Neuronal stem cell (in vitro differentiated cells): ENCODE measurements at regions not wholly inside any gene's neighbourhood (a gene's known extent, or its start where the extent isn't known, plus 50 kb on each side); places are given as distances from the start of the nearest gene placed in this dataset.

ENCODE experiments used
- DNase-seq: peaks from one replicate; pipeline ENCODE4 v3.0.0-alpha.2; 2013; ENCODE audit warnings: low spot score
- H2AFZ ChIP-seq: one replicate; pipeline ENCODE4 v1.6.1; 2013; ENCODE audit warnings: mild to moderate bottlenecking, low read length, inconsistent platforms
- H2AK5ac ChIP-seq: 2 replicates; pipeline ENCODE4 v1.6.1; 2013; ENCODE audit warnings: low read depth, mild to moderate bottlenecking, inconsistent platforms, low read length, moderate library complexity, mixed read lengths
- H2BK120ac ChIP-seq: 2 replicates; pipeline ENCODE4 v1.6.1; 2013; ENCODE audit warnings: low read depth, mild to moderate bottlenecking, inconsistent platforms, low read length, moderate library complexity, mixed read lengths
- H2BK12ac ChIP-seq: one replicate; pipeline ENCODE4 v1.6.1; 2013; ENCODE audit warnings: low read length, inconsistent platforms
- H2BK15ac ChIP-seq: 2 replicates; pipeline ENCODE4 v1.6.1; 2013; ENCODE audit warnings: mild to moderate bottlenecking, low read length, inconsistent platforms, mixed read lengths
- H2BK5ac ChIP-seq: one replicate; pipeline ENCODE4 v1.6.1; 2013; ENCODE audit warnings: inconsistent platforms, mild to moderate bottlenecking, low read length, moderate library complexity
- H3K14ac ChIP-seq: one replicate; pipeline ENCODE4 v1.6.1; 2013; ENCODE audit warnings: low read length, inconsistent platforms
- H3K18ac ChIP-seq: 2 replicates; pipeline ENCODE4 v1.6.1; 2013; ENCODE audit warnings: low read length, inconsistent platforms
- H3K23ac ChIP-seq: 2 replicates; pipeline ENCODE4 v1.6.1; 2013; ENCODE audit warnings: low read depth, mild to moderate bottlenecking, mixed read lengths, low read length, inconsistent platforms; ENCODE audit not compliant: poor library complexity
- H3K27ac ChIP-seq: replicated peaks from 3 replicates; pipeline ENCODE4 v1.5.1; 2013; ENCODE audit warnings: low read length, inconsistent platforms
- H3K27me3 ChIP-seq, 3 experiments: 2 replicates each; pipeline ENCODE4 v1.6.1; 2013; ENCODE audit warnings: low read length in 3 of 3, mild to moderate bottlenecking in 2 of 3, inconsistent platforms in 1 of 3, low read depth in 1 of 3, mixed read lengths in 1 of 3, moderate library complexity in 1 of 3; ENCODE audit not compliant: control insufficient read depth in 3 of 3, insufficient read depth in 3 of 3
- H3K36me3 ChIP-seq, 2 donors: replicated peaks in 1 of 2; 2 replicates each; pipeline ENCODE4 v1.6.1; 2013; ENCODE audit warnings: low read length in 2 of 2; ENCODE audit not compliant: control insufficient read depth in 2 of 2, insufficient read depth in 2 of 2
- H3K4ac ChIP-seq: 2 replicates; pipeline ENCODE4 v1.6.1; 2013; ENCODE audit warnings: inconsistent platforms, mild to moderate bottlenecking, low read length, moderate library complexity
- H3K4me1 ChIP-seq, 2 donors: 1 replicate in 1 of 2; 2 replicates in 1 of 2; pipeline ENCODE4 v1.6.1; 2013; ENCODE audit warnings: low read length in 2 of 2, low read depth in 1 of 2; ENCODE audit not compliant: control insufficient read depth in 2 of 2, insufficient read depth in 1 of 2
- H3K4me2 ChIP-seq: one replicate; pipeline ENCODE4 v1.6.1; 2013; ENCODE audit warnings: mild to moderate bottlenecking, low read length, inconsistent platforms; ENCODE audit not compliant: insufficient read depth, poor library complexity, severe bottlenecking
- H3K4me3 ChIP-seq, 2 donors: 2 replicates each; pipeline ENCODE4 v1.5.1; 2013; ENCODE audit warnings: low read length in 2 of 2, mild to moderate bottlenecking in 2 of 2, inconsistent platforms in 1 of 2, moderate library complexity in 1 of 2
- H3K79me1 ChIP-seq: one replicate; pipeline ENCODE4 v1.6.1; 2013; ENCODE audit warnings: low read depth, mild to moderate bottlenecking, inconsistent platforms, low read length, moderate library complexity
- H3K9ac ChIP-seq: one replicate; pipeline ENCODE4 v1.6.1; 2013; ENCODE audit warnings: mild to moderate bottlenecking, low read depth, low read length, inconsistent platforms; ENCODE audit not compliant: poor library complexity
- H3K9me3 ChIP-seq, 2 donors: replicated peaks in 1 of 2; 2 replicates each; pipeline versions ENCODE3 to v1.6.1; 2013; ENCODE audit warnings: low read length in 2 of 2, mild to moderate bottlenecking in 2 of 2, inconsistent platforms in 1 of 2, low read depth in 1 of 2, mixed read lengths in 1 of 2, moderate library complexity in 1 of 2; ENCODE audit not compliant: control insufficient read depth in 2 of 2, insufficient read depth in 1 of 2
- H4K8ac ChIP-seq: one replicate; pipeline ENCODE4 v1.6.1; 2013; ENCODE audit warnings: low read depth, mild to moderate bottlenecking, inconsistent platforms, low read length, moderate library complexity
- H4K91ac ChIP-seq: one replicate; pipeline ENCODE4 v1.6.1; 2013; ENCODE audit warnings: low read length, low read depth, mild to moderate bottlenecking, inconsistent platforms; ENCODE audit not compliant: poor library complexity
- WGBS, 2 donors: extraction: QIAGEN DNeasy Blood & Tissue Kit; methylation state at CpG; one replicate each; pipeline ENCODE4 v1.1.7; 2013; ENCODE audit warnings: missing lambda C conversion rate in 2 of 2, mixed read lengths in 1 of 2; ENCODE audit not compliant: insufficient read length in 2 of 2, insufficient replicate concordance in 1 of 2; ENCODE audit errors: extremely low coverage in 2 of 2; 5-methylcytosine and 5-hydroxymethylcytosine counted together

DNA sequence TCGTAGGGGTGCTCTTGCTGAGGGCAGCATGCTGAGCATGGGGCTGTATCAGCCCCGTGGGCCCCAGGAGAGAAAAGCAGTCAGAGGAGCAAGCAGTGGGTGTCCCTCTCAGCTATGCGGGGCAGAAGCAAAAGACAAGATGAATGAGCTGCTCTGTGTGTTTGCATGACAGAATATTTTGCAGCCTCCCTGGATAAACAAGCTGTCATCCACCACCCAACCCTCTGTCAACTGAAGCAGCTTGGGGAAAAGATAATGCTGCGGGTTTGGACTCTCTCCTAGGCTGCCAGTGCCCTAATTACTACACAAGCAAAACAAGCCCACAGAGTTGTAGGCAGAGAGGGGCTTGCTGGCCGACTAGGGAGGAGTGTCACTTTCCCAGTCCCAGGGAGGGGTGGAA, 82.3 kb upstream of the PTPRT start:
- no peak overlapping the region for H3K18ac ChIP-seq
- H3K9ac ChIP-seq, result no peak overlapping the region
- DNase-seq, result no peak
- H3K9me3 ChIP-seq, result no peaks in the 10 kb centered on the region
- WGBS, 2 donors, result no CpG with 5 or more reads among the region's 5 CpGs
- H3K14ac ChIP-seq, result no peak overlapping the region
- no peak overlapping the region for H2BK5ac ChIP-seq
- no peak overlapping the region for H3K4me3 ChIP-seq
- no peak overlapping the region for H2BK15ac ChIP-seq
- H3K4ac ChIP-seq, result no peak overlapping the region
- H3K79me1 ChIP-seq, result no peaks in the 10 kb centered on the region
- H3K36me3 ChIP-seq, result no peaks in the 10 kb centered on the region
- no peak overlapping the region for H4K91ac ChIP-seq
- no peak overlapping the region for H3K4me2 ChIP-seq
- no peak overlapping the region for H2AK5ac ChIP-seq
- H2BK120ac ChIP-seq, result no peak overlapping the region
- no peak overlapping the region for H2AFZ ChIP-seq
- no peak overlapping the region for H4K8ac ChIP-seq
- H3K4me1 ChIP-seq, result no peaks in the 10 kb centered on the region
- no peak overlapping the region for H2BK12ac ChIP-seq
- H3K27me3 ChIP-seq, result peaks cover 0 to 7% (median 0%) of the 10 kb centered on the region in 3 experiments
- no peak overlapping the region for H3K23ac ChIP-seq
- no peak overlapping the region for H3K27ac ChIP-seq

- H3K36me3 ChIP-seq, result no peaks in the 10 kb centered on the region
- no peak overlapping the region for H3K4ac ChIP-seq
- no peaks in the 10 kb centered on the region for H3K27me3 ChIP-seq
- H3K23ac ChIP-seq, result no peak overlapping the region
- no peak overlapping the region for H3K4me2 ChIP-seq
- no peak overlapping the region for H4K91ac ChIP-seq
- H2AK5ac ChIP-seq, result no peak overlapping the region
- H2BK15ac ChIP-seq, result no peak overlapping the region
- no peaks in the 10 kb centered on the region for H3K9me3 ChIP-seq
- no peaks in the 10 kb centered on the region for H3K79me1 ChIP-seq
- no peak overlapping the region for H2BK12ac ChIP-seq
- H2AFZ ChIP-seq, result no peak overlapping the region
- no CpG with 5 or more reads among the region's 2 CpGs for WGBS, 2 donors
- H3K27ac ChIP-seq, result no peak overlapping the region
- H4K8ac ChIP-seq, result no peak overlapping the region
- no peak overlapping the region for H3K4me3 ChIP-seq
- no peak overlapping the region for H3K18ac ChIP-seq
- H3K9ac ChIP-seq, result no peak overlapping the region
- no peak overlapping the region for H2BK5ac ChIP-seq
- no peak for DNase-seq
- H3K14ac ChIP-seq, result no peak overlapping the region
- no peaks in the 10 kb centered on the region for H3K4me1 ChIP-seq
- H2BK120ac ChIP-seq, result no peak overlapping the region
These were observed 75.7 kb upstream of the PTPRT start for GRCh38 chr20:43265449-43265848.

DNA sequence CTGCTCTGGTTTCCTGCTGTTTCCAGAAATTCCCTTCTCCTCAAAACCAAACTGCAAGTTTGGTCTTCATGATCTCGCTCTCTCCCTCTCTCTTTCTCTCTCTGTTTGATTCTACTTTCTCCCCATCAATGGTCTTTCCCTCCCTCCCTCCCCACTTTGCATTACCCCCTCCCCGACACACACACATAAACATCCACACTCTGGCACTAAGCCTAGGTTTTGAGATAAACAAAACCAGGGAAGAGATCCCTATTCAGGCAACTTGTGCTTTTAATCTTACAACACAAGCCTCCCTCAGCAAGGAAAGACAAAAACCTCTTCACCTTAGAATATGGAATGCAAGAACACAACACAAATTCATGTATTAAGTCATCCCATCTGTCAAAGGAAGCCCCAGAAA, 73.5 kb upstream of the PTPRT start:
- Histone ChIP-seq H3K4me2 (no peak overlapping the region), H3K23ac (no peak overlapping the region), H2BK120ac (no peak overlapping the region), H3K9me3 (no peaks in the 10 kb centered on the region), H2BK12ac (no peak overlapping the region), H4K8ac (no peak overlapping the region), H4K91ac (no peak overlapping the region), H2AFZ (no peak overlapping the region), H3K27me3 (no peaks in the 10 kb centered on the region), H3K18ac (no peak overlapping the region), H3K27ac (no peak overlapping the region), H3K4ac (no peak overlapping the region), H3K36me3 (no peaks in the 10 kb centered on the region), H3K4me3 (no peak overlapping the region), H3K14ac (no peak overlapping the region), H3K9ac (no peak overlapping the region), H2BK5ac (no peak overlapping the region), H2AK5ac (no peak overlapping the region), H3K4me1 (no peaks in the 10 kb centered on the region), H2BK15ac (no peak overlapping the region), H3K79me1 (no peaks in the 10 kb centered on the region)
- no peak for DNase-seq
- no CpG with 5 or more reads among the region's 2 CpGs for WGBS, 2 donors

- Histone ChIP-seq H3K36me3 (no peaks in the 10 kb centered on the region), H4K91ac (no peak overlapping the region), H3K9ac (no peak overlapping the region), H2BK15ac (no peak overlapping the region), H3K27ac (no peak overlapping the region), H2AK5ac (no peak overlapping the region), H2BK5ac (no peak overlapping the region), H3K14ac (no peak overlapping the region), H2BK120ac (no peak overlapping the region), H3K23ac (no peak overlapping the region), H3K9me3 (no peaks in the 10 kb centered on the region), H2AFZ (no peak overlapping the region), H3K4me2 (no peak overlapping the region), H3K4me1 (no peaks in the 10 kb centered on the region), H3K18ac (no peak overlapping the region), H2BK12ac (no peak overlapping the region), H3K4ac (no peak overlapping the region), H4K8ac (no peak overlapping the region), H3K79me1 (no peaks in the 10 kb centered on the region), H3K4me3 (no peak overlapping the region), H3K27me3 (no peaks in the 10 kb centered on the region)
- WGBS, 2 donors, result no CpG with 5 or more reads among the region's 8 CpGs
- DNase-seq, result no peak
These were observed 72.6 kb upstream of the PTPRT start for GRCh38 chr20:43262341-43262740.
